ENCODE measurements at regions not wholly inside any gene's neighbourhood (a gene's known extent, or its start where the extent isn't known, plus 50 kb on each side); places are given as distances from the start of the nearest gene placed in this dataset.

DNA sequence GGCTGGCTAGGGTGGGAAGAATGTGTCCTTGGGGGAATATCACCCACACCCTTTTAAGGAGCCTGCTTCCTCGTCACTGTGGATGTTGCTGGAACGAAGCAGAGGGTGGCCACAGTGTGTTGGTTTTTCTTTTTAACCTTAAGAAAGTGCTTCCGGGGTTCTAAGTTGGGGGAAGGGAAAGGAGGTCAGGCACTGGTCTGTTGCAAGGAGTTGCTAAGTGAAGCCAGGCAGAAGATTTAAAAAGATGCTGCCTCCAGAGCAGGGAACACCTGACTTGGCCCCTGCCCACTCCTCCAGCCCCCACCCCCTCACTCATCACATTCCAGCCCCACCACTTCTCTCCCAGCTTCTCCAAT lies 213.1 kb downstream of the EMX2 start:
- Histone ChIP-seq H3K27ac (no peak overlapping the region), H3K4me3 (no peak overlapping the region), H3K9me3 (0 out of 3 replicates have a peak, but pooled peaks cover 3% of the 10 kb centered on the region), H3K4me1 (no peaks in the 10 kb centered on the region), H3K4me2 (no peak overlapping the region)
- ATAC-seq, result no peak
- WGBS (ENCODE audit: missing lambda C conversion rate), result 16% methylated on average over 3 of the region's 3 CpGs
- DNase-seq (ENCODE audit: low read depth in 1 of 2, low spot score in 1 of 2), result no peak
- FAIRE-seq, result no peak
- TF ChIP-seq ZC3H11A (IDR thresholded peaks at IDR 0.05) (no peak), HOXA7 (CRISPR knock-in tag; IDR thresholded peaks at IDR 0.05) (no peak), ZNF302 (CRISPR knock-in tag; IDR thresholded peaks at IDR 0.05) (no peak), GATA3 (IDR thresholded peaks at IDR 0.05; ENCODE audit: borderline replicate concordance) (no peak), BHLHE40 (IDR thresholded peaks at IDR 0.05; ENCODE audit: low read depth, low read length) (no peak), CEBPB (IDR thresholded peaks at IDR 0.05) (no peak), CHD2 (IDR thresholded peaks at IDR 0.05; ENCODE audit: low read length, partially characterized antibody) (no peak), PHF8 (IDR thresholded peaks at IDR 0.05; ENCODE audit: borderline replicate concordance, low read depth) (no peak), HEYL (CRISPR knock-in tag; IDR thresholded peaks at IDR 0.05) (no peak)
- TF ChIP-seq, protein P1, sequence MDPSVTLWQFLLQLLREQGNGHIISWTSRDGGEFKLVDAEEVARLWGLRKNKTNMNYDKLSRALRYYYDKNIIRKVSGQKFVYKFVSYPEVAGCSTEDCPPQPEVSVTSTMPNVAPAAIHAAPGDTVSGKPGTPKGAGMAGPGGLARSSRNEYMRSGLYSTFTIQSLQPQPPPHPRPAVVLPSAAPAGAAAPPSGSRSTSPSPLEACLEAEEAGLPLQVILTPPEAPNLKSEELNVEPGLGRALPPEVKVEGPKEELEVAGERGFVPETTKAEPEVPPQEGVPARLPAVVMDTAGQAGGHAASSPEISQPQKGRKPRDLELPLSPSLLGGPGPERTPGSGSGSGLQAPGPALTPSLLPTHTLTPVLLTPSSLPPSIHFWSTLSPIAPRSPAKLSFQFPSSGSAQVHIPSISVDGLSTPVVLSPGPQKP (IDR thresholded peaks at IDR 0.05; ENCODE audit: low read depth, low read length), result no peak
- ChIA-PET POLR2A (no interaction called here), CTCF (no interaction called here)

DNA sequence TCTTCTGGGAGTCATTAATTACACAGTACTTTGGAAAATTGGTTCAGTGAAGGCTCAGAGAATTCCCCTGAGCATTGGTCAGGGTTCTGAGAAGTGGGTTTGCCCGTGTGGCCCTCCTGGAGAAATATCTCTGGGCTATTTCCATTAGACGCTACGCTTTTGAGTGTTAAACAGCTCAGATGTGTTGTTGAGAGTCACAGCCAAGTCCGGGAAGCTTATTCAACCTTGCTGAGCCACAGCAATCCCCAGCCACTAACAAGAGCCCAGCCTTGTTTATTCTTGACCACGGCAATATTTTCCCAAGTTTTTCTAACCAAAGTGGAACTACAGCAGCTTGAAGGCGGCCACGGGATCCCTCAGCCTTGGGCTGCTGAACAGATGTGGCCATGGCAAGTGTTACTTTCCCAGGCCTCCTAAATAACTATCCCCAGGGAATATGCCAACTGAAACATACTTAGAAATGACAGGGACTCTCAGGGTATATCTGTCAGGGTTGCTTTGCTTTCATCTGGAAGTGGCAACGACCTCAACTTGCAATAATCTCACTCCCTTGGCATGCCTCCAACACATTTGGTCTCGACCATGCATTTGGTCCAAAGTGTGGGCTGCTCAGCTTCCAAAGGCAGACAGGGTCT lies 214.7 kb downstream of the EMX2 start:
- ChIA-PET POLR2A (no interaction called here), CTCF (interaction anchor here (0.8 kb wide), 1 partner anchor 43 kb away, joined by 3 read pairs; no protein-coding TSS in a partner anchor)
- DNase-seq (ENCODE audit: low read depth in 1 of 2, low spot score in 1 of 2), result no peak
- H3K9me3 ChIP-seq, result 0 out of 3 replicates have a peak, but pooled peaks cover 3% of the 10 kb centered on the region
- no peak overlapping the region for H3K4me2 ChIP-seq
- no peak for ATAC-seq
- no peak for TF ChIP-seq RARB (CRISPR knock-in tag; IDR thresholded peaks at IDR 0.05)
- TF ChIP-seq ZNF302 (CRISPR knock-in tag; IDR thresholded peaks at IDR 0.05), result no peak
- no peak for TF ChIP-seq HDAC2 (IDR thresholded peaks at IDR 0.05)
- TF ChIP-seq SMC3 (IDR thresholded peaks at IDR 0.05), result no peak
- no peak for TF ChIP-seq ZSCAN20 (CRISPR knock-in tag; IDR thresholded peaks at IDR 0.05)
- TF ChIP-seq ZFP36 (IDR thresholded peaks at IDR 0.05; ENCODE audit: borderline replicate concordance, partially characterized antibody), result no peak
- TF ChIP-seq CHD4 (IDR thresholded peaks at IDR 0.05; ENCODE audit: borderline replicate concordance), result no peak
- no peak for TF ChIP-seq HOXB13 (CRISPR knock-in tag; IDR thresholded peaks at IDR 0.05; ENCODE audit: low read depth)
- no peak for TF ChIP-seq MAZ (IDR thresholded peaks at IDR 0.05; ENCODE audit: borderline replicate concordance, low read depth, low read length)
- TF ChIP-seq HEYL (CRISPR knock-in tag; IDR thresholded peaks at IDR 0.05), result no peak
- TF ChIP-seq EHMT2 (IDR thresholded peaks at IDR 0.05; ENCODE audit: low read depth), result no peak
- TF ChIP-seq RAD21 (conservative IDR thresholded peaks at IDR 0.05 in 1 of 2, IDR thresholded peaks at IDR 0.05 in 1 of 2), result no peak
- TF ChIP-seq, protein P2, sequence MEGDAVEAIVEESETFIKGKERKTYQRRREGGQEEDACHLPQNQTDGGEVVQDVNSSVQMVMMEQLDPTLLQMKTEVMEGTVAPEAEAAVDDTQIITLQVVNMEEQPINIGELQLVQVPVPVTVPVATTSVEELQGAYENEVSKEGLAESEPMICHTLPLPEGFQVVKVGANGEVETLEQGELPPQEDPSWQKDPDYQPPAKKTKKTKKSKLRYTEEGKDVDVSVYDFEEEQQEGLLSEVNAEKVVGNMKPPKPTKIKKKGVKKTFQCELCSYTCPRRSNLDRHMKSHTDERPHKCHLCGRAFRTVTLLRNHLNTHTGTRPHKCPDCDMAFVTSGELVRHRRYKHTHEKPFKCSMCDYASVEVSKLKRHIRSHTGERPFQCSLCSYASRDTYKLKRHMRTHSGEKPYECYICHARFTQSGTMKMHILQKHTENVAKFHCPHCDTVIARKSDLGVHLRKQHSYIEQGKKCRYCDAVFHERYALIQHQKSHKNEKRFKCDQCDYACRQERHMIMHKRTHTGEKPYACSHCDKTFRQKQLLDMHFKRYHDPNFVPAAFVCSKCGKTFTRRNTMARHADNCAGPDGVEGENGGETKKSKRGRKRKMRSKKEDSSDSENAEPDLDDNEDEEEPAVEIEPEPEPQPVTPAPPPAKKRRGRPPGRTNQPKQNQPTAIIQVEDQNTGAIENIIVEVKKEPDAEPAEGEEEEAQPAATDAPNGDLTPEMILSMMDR (IDR thresholded peaks at IDR 0.05), result no peak
- no peak for TF ChIP-seq FOXS1 (CRISPR knock-in tag; IDR thresholded peaks at IDR 0.05)
- no peak for TF ChIP-seq BHLHE40 (IDR thresholded peaks at IDR 0.05; ENCODE audit: low read depth, low read length)
- no peak for TF ChIP-seq KDM1A (IDR thresholded peaks at IDR 0.05; ENCODE audit: low read depth)
- no peak for TF ChIP-seq POLR2AphosphoS2 (conservative IDR thresholded peaks at IDR 0.05; ENCODE audit: low read length)
- TF ChIP-seq, protein P3, sequence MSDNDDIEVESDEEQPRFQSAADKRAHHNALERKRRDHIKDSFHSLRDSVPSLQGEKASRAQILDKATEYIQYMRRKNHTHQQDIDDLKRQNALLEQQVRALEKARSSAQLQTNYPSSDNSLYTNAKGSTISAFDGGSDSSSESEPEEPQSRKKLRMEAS (IDR thresholded peaks at IDR 0.05), result no peak
- TF ChIP-seq, protein P4, sequence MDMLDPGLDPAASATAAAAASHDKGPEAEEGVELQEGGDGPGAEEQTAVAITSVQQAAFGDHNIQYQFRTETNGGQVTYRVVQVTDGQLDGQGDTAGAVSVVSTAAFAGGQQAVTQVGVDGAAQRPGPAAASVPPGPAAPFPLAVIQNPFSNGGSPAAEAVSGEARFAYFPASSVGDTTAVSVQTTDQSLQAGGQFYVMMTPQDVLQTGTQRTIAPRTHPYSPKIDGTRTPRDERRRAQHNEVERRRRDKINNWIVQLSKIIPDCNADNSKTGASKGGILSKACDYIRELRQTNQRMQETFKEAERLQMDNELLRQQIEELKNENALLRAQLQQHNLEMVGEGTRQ (IDR thresholded peaks at IDR 0.05), result no peak
- no peak overlapping the region for H3K4me3 ChIP-seq
- H3K27ac ChIP-seq, result no peak overlapping the region
- no peak for FAIRE-seq
- WGBS (ENCODE audit: missing lambda C conversion rate), result 47% methylated on average over 9 of the region's 9 CpGs
- H3K4me1 ChIP-seq, result no peaks in the 10 kb centered on the region

Measured in A549 (cell line).